WTC11 (cell line): ENCODE measurements at regions not wholly inside any gene's neighbourhood (a gene's known extent, or its start where the extent isn't known, plus 50 kb on each side); places are given as distances from the start of the nearest gene placed in this dataset.
A peak's percentile ranks its signal among the peaks of the same experiment; 100 is the strongest.

Experiments used
- CREB1 ChIP-seq: sonication (generic); formaldehyde crosslinking; IDR thresholded peaks from 2 replicates; pipeline ENCODE4 v1.8.0; 2023; ENCODE audit warnings: mild to moderate bottlenecking, missing genetic modification reagents
- CREM ChIP-seq: sonication (generic); formaldehyde crosslinking; IDR thresholded peaks from 2 replicates; pipeline ENCODE4 v1.8.1; 2022; ENCODE audit warnings: mild to moderate bottlenecking, missing genetic modification reagents, moderate library complexity
- NFYB ChIP-seq: sonication (generic); formaldehyde crosslinking; conservative IDR thresholded peaks from 2 replicates; pipeline ENCODE4 v1.8.0; 2022; ENCODE audit warnings: low read depth, missing genetic modification reagents
- NR2C2 ChIP-seq: sonication (generic); formaldehyde crosslinking; IDR thresholded peaks from 2 replicates; pipeline ENCODE4 v1.8.0; 2022; ENCODE audit warnings: mild to moderate bottlenecking, missing genetic modification reagents
- ZNF121 ChIP-seq: sonication (generic); formaldehyde crosslinking; IDR thresholded peaks from 2 replicates; pipeline ENCODE4 v1.8.0; 2023; ENCODE audit warnings: missing genetic modification reagents
- ZNF423 ChIP-seq: fragments of 250-450 bp; sonication (Bioruptor Pico); IDR thresholded peaks from 2 replicates; pipeline ENCODE4 v2.1.2; 2022; ENCODE audit warnings: mild to moderate bottlenecking, moderate library complexity
- TF ChIP-seq, protein P1 (sequence below): fragments of 200-600 bp; IDR thresholded peaks from 2 replicates; pipeline ENCODE4 v1.8.0; 2022; ENCODE audit warnings: antibody characterized with exemption
- TF ChIP-seq, protein P2 (sequence below): sonication (generic); formaldehyde crosslinking; IDR thresholded peaks from 2 replicates; pipeline ENCODE4 v1.8.0; 2022; ENCODE audit warnings: missing genetic modification reagents
- TF ChIP-seq, protein P3 (sequence below): sonication (generic); formaldehyde crosslinking; IDR thresholded peaks from 2 replicates; pipeline ENCODE4 v1.8.0; 2022; ENCODE audit warnings: mild to moderate bottlenecking, missing genetic modification reagents
- TF ChIP-seq, protein P4 (sequence below): sonication (generic); formaldehyde crosslinking; IDR thresholded peaks from 2 replicates; pipeline ENCODE4 v1.8.1; 2023; ENCODE audit warnings: mild to moderate bottlenecking, moderate library complexity, missing genetic modification reagents
- TF ChIP-seq, protein P5 (sequence below): sonication (generic); formaldehyde crosslinking; IDR thresholded peaks from 2 replicates; pipeline ENCODE4 v1.8.0; 2022; ENCODE audit warnings: mild to moderate bottlenecking, missing genetic modification reagents
- TF ChIP-seq, protein P6 (sequence below): sonication (generic); formaldehyde crosslinking; IDR thresholded peaks from 2 replicates; pipeline ENCODE4 v1.8.0; 2023; ENCODE audit warnings: missing genetic modification reagents, mild to moderate bottlenecking, borderline replicate concordance
- TF ChIP-seq, protein P7 (sequence below): sonication (generic); formaldehyde crosslinking; IDR thresholded peaks from 2 replicates; pipeline ENCODE4 v1.8.1; 2022; ENCODE audit warnings: low read depth, missing genetic modification reagents, borderline replicate concordance

DNA sequence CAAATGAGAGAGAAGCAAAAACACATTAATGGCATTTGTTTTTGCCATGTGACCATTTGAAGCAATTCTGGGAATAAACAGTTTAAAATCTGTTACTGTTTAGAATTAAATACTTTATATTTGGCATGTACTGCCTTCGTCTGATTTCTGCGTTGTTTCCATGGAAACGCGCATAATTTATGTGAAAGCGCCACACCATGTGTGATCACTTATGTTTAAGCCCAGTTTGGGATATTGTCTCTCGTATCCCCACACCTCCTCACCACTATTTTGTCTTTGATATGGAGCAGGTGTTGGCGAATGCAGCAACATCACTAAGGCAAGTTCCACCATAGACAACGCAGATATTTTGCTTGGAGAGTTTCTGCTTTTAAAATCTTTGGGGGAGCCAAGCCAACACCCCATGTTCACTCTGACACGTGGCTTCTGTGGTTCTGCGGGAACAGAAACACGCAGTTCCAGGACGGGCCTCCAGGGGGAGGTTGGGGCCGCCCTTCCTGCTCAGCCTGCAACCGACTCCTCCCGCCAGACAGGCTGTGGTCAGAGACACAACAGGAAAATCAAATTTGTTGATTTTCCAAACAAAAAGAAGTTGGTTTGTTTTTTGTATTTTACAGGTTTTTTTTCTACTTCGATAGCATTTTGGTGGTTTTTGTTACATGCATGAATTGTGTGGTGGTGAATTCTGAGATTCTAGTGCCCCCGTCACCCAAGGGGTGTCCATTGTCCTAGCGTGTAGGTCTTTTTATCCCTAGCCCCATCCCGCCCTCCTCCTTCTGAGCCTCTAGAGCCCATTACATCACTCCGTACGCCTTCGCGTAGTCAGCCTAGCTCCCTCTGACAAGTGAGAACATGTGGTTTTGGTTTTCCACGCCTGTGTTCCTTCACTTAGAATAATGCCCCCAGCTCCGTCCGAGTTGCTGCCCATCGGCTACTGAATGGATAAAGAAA is 101.9 kb upstream of the SFSWAP start:
- TF ChIP-seq, protein P1, sequence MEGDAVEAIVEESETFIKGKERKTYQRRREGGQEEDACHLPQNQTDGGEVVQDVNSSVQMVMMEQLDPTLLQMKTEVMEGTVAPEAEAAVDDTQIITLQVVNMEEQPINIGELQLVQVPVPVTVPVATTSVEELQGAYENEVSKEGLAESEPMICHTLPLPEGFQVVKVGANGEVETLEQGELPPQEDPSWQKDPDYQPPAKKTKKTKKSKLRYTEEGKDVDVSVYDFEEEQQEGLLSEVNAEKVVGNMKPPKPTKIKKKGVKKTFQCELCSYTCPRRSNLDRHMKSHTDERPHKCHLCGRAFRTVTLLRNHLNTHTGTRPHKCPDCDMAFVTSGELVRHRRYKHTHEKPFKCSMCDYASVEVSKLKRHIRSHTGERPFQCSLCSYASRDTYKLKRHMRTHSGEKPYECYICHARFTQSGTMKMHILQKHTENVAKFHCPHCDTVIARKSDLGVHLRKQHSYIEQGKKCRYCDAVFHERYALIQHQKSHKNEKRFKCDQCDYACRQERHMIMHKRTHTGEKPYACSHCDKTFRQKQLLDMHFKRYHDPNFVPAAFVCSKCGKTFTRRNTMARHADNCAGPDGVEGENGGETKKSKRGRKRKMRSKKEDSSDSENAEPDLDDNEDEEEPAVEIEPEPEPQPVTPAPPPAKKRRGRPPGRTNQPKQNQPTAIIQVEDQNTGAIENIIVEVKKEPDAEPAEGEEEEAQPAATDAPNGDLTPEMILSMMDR: peak; percentile 92
- no peak for TF ChIP-seq CREM (CRISPR knock-in tag)
- no peak for TF ChIP-seq ZNF121 (CRISPR knock-in tag)
- TF ChIP-seq, protein P2, sequence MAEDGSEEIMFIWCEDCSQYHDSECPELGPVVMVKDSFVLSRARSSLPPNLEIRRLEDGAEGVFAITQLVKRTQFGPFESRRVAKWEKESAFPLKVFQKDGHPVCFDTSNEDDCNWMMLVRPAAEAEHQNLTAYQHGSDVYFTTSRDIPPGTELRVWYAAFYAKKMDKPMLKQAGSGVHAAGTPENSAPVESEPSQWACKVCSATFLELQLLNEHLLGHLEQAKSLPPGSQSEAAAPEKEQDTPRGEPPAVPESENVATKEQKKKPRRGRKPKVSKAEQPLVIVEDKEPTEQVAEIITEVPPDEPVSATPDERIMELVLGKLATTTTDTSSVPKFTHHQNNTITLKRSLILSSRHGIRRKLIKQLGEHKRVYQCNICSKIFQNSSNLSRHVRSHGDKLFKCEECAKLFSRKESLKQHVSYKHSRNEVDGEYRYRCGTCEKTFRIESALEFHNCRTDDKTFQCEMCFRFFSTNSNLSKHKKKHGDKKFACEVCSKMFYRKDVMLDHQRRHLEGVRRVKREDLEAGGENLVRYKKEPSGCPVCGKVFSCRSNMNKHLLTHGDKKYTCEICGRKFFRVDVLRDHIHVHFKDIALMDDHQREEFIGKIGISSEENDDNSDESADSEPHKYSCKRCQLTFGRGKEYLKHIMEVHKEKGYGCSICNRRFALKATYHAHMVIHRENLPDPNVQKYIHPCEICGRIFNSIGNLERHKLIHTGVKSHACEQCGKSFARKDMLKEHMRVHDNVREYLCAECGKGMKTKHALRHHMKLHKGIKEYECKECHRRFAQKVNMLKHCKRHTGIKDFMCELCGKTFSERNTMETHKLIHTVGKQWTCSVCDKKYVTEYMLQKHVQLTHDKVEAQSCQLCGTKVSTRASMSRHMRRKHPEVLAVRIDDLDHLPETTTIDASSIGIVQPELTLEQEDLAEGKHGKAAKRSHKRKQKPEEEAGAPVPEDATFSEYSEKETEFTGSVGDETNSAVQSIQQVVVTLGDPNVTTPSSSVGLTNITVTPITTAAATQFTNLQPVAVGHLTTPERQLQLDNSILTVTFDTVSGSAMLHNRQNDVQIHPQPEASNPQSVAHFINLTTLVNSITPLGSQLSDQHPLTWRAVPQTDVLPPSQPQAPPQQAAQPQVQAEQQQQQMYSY (CRISPR knock-in tag): no peak
- TF ChIP-seq, protein P3, sequence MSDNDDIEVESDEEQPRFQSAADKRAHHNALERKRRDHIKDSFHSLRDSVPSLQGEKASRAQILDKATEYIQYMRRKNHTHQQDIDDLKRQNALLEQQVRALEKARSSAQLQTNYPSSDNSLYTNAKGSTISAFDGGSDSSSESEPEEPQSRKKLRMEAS: peak; percentile 73; the same call in 1 of the 2 replicates
- TF ChIP-seq ZNF423 (CRISPR knock-in tag): no peak
- TF ChIP-seq NFYB (CRISPR knock-in tag): no peak
- TF ChIP-seq, protein P4, sequence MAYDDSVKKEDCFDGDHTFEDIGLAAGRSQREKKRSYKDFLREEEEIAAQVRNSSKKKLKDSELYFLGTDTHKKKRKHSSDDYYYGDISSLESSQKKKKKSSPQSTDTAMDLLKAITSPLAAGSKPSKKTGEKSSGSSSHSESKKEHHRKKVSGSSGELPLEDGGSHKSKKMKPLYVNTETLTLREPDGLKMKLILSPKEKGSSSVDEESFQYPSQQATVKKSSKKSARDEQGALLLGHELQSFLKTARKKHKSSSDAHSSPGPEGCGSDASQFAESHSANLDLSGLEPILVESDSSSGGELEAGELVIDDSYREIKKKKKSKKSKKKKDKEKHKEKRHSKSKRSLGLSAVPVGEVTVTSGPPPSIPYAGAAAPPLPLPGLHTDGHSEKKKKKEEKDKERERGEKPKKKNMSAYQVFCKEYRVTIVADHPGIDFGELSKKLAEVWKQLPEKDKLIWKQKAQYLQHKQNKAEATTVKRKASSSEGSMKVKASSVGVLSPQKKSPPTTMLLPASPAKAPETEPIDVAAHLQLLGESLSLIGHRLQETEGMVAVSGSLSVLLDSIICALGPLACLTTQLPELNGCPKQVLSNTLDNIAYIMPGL (CRISPR knock-in tag): no peak
- TF ChIP-seq CREB1 (CRISPR knock-in tag): no peak
- TF ChIP-seq, protein P5, sequence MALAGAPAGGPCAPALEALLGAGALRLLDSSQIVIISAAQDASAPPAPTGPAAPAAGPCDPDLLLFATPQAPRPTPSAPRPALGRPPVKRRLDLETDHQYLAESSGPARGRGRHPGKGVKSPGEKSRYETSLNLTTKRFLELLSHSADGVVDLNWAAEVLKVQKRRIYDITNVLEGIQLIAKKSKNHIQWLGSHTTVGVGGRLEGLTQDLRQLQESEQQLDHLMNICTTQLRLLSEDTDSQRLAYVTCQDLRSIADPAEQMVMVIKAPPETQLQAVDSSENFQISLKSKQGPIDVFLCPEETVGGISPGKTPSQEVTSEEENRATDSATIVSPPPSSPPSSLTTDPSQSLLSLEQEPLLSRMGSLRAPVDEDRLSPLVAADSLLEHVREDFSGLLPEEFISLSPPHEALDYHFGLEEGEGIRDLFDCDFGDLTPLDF: no peak
- no peak for TF ChIP-seq NR2C2
- TF ChIP-seq, protein P6, sequence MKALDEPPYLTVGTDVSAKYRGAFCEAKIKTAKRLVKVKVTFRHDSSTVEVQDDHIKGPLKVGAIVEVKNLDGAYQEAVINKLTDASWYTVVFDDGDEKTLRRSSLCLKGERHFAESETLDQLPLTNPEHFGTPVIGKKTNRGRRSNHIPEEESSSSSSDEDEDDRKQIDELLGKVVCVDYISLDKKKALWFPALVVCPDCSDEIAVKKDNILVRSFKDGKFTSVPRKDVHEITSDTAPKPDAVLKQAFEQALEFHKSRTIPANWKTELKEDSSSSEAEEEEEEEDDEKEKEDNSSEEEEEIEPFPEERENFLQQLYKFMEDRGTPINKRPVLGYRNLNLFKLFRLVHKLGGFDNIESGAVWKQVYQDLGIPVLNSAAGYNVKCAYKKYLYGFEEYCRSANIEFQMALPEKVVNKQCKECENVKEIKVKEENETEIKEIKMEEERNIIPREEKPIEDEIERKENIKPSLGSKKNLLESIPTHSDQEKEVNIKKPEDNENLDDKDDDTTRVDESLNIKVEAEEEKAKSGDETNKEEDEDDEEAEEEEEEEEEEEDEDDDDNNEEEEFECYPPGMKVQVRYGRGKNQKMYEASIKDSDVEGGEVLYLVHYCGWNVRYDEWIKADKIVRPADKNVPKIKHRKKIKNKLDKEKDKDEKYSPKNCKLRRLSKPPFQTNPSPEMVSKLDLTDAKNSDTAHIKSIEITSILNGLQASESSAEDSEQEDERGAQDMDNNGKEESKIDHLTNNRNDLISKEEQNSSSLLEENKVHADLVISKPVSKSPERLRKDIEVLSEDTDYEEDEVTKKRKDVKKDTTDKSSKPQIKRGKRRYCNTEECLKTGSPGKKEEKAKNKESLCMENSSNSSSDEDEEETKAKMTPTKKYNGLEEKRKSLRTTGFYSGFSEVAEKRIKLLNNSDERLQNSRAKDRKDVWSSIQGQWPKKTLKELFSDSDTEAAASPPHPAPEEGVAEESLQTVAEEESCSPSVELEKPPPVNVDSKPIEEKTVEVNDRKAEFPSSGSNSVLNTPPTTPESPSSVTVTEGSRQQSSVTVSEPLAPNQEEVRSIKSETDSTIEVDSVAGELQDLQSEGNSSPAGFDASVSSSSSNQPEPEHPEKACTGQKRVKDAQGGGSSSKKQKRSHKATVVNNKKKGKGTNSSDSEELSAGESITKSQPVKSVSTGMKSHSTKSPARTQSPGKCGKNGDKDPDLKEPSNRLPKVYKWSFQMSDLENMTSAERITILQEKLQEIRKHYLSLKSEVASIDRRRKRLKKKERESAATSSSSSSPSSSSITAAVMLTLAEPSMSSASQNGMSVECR: no peak
- TF ChIP-seq, protein P7, sequence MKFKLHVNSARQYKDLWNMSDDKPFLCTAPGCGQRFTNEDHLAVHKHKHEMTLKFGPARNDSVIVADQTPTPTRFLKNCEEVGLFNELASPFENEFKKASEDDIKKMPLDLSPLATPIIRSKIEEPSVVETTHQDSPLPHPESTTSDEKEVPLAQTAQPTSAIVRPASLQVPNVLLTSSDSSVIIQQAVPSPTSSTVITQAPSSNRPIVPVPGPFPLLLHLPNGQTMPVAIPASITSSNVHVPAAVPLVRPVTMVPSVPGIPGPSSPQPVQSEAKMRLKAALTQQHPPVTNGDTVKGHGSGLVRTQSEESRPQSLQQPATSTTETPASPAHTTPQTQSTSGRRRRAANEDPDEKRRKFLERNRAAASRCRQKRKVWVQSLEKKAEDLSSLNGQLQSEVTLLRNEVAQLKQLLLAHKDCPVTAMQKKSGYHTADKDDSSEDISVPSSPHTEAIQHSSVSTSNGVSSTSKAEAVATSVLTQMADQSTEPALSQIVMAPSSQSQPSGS (CRISPR knock-in tag): no peak
